ENCODE measurements at regions not wholly inside any gene's neighbourhood (a gene's known extent, or its start where the extent isn't known, plus 50 kb on each side); places are given as distances from the start of the nearest gene placed in this dataset.
"Not testable (repeated sequence)": the region's sequence is repeated elsewhere in the genome, so short reads cannot be mapped to it uniquely, and the experiment has no call there.

DNA sequence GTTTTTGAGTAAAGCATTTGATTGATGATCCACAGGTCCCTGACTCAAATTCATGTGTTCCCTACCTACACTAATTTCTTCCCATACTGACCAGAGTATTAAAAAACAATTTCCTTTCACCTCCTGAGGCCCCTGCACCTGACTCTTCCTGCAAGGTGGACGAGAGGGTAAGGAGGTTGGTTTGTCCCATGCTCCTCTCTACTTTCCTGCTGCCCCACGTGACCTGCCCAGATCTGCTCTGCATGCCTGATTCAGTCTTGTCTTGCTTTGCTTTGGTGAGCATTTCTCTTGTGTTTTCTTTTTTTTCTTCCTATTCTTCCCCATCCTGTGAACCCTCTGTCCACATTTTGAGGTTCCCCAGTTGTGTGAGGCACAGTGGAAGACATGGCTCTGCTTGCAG, 107.8 kb downstream of the ZNF467 start:
- POLR2A ChIA-PET (ENCODE audit: partially characterized antibody); H3K9ac ChIP-seq (replicated peaks in 1 of 4; ENCODE audit: extremely low read depth in 1 of 4, low read depth in 3 of 4, low read length in 3 of 4); H3K4me1 ChIP-seq (replicated peaks in 1 of 4; ENCODE audit: control insufficient read depth in 3 of 4, insufficient read depth in 4 of 4, low read length in 3 of 4); H3K27me3 ChIP-seq (replicated peaks in 1 of 4; ENCODE audit: control insufficient read depth in 3 of 4, extremely low read depth in 1 of 4, insufficient read depth in 3 of 4, low read length in 3 of 4); H3K79me2 ChIP-seq (ENCODE audit: control insufficient read depth in 1 of 2, insufficient read depth in 2 of 2, low read length in 2 of 2); H2AK5ac ChIP-seq (ENCODE audit: low read depth, low read length); H2BK20ac ChIP-seq (ENCODE audit: low read length); H4K20me1 ChIP-seq (replicated peaks in 1 of 2; ENCODE audit: control insufficient read depth in 1 of 2, insufficient read depth in 2 of 2, low read length in 2 of 2); H2BK12ac ChIP-seq (ENCODE audit: low read depth, low read length); H3K9me3 ChIP-seq (ENCODE audit: insufficient read depth in 2 of 2, low read depth in 1 of 2, low read length in 1 of 2); H2AFZ ChIP-seq (ENCODE audit: low read length); H3K4me2 ChIP-seq (ENCODE audit: insufficient read depth in 1 of 2, low read depth in 2 of 2, low read length in 2 of 2); FAIRE-seq; H3K4ac ChIP-seq (replicated peaks; ENCODE audit: insufficient read length, low read depth, low read length); H4K91ac ChIP-seq (replicated peaks; ENCODE audit: insufficient read length, low read length); H3K36me3 ChIP-seq (ENCODE audit: control insufficient read depth in 2 of 4, insufficient read depth in 4 of 4, low read length in 3 of 4); H4K5ac ChIP-seq (ENCODE audit: insufficient read length, low read depth, low read length); H3K56ac ChIP-seq (replicated peaks; ENCODE audit: insufficient read length, low read depth, low read length); H3K79me1 ChIP-seq (ENCODE audit: low read depth, low read length); H2BK120ac ChIP-seq (replicated peaks; ENCODE audit: low read depth, low read length); H3K18ac ChIP-seq (ENCODE audit: extremely low read depth, low read length); H3K27ac ChIP-seq (ENCODE audit: low read depth, low read length); H3K4me3 ChIP-seq (ENCODE audit: extremely low read depth in 1 of 4, insufficient read depth in 2 of 4, low read depth in 3 of 4, low read length in 4 of 4); H2BK5ac ChIP-seq (ENCODE audit: low read depth, low read length); H3K23me2 ChIP-seq (ENCODE audit: low read depth, low read length); H2BK15ac ChIP-seq (ENCODE audit: low read length); DNase-seq (ENCODE audit: low read depth in 1 of 2, low spot score in 2 of 2); H3K23ac ChIP-seq (ENCODE audit: insufficient read length); H3K14ac ChIP-seq (ENCODE audit: insufficient read length): not testable (repeated sequence)
- H4K8ac ChIP-seq (ENCODE audit: extremely low read depth, insufficient read depth, low read length) = 0 out of 2 replicates have a peak overlapping the region, but pooled peaks have one; percentile 14
- 94% methylated on average over 2 of the region's 2 CpGs; no CpG with 5 or more reads in 1 of the 2 experiments for WGBS, 2 experiments (ENCODE audit: extremely low coverage in 1 of 2, insufficient coverage in 1 of 2, insufficient read length in 1 of 2, insufficient replicate concordance in 2 of 2, low coverage in 1 of 2, low lambda C conversion rate in 2 of 2, missing lambda C conversion rate in 1 of 2)
- CTCF ChIA-PET (ENCODE audit: partially characterized antibody) = interaction anchor here (1.0 to 2.0 kb wide), 5 partner anchors 36 to 98 kb away, joined by 3 to 10 read pairs (median 6); no protein-coding TSS in a partner anchor

Data from H1 (cell line).